Endodermal cell (in vitro differentiated cells): ENCODE measurements at regions not wholly inside any gene's neighbourhood (a gene's known extent, or its start where the extent isn't known, plus 50 kb on each side); places are given as distances from the start of the nearest gene placed in this dataset.

Experiments used
- DNase-seq: peaks from one replicate; pipeline ENCODE4 v3.0.0-alpha.2; 2017
- H3K27ac ChIP-seq: 2 replicates; pipeline ENCODE4 v1.5.1; 2013; ENCODE audit warnings: mild to moderate bottlenecking, low read depth, low read length, moderate library complexity
- H3K27me3 ChIP-seq: 2 replicates; pipeline ENCODE4 v1.6.1; 2013; ENCODE audit warnings: mild to moderate bottlenecking, low read length, moderate library complexity; ENCODE audit not compliant: insufficient read depth, control insufficient read depth, poor library complexity, severe bottlenecking
- H3K36me3 ChIP-seq: 2 replicates; pipeline ENCODE4 v1.7.0; 2013; ENCODE audit warnings: mild to moderate bottlenecking, low read length, moderate library complexity; ENCODE audit not compliant: control insufficient read depth, insufficient read depth
- H3K4me1 ChIP-seq: one replicate; pipeline ENCODE4 v1.7.0; 2013; ENCODE audit warnings: low read length; ENCODE audit not compliant: control insufficient read depth, insufficient read depth
- H3K4me3 ChIP-seq: 2 replicates; pipeline ENCODE4 v1.5.1; 2013; ENCODE audit warnings: mild to moderate bottlenecking, low read length, moderate library complexity
- H3K9ac ChIP-seq: 2 replicates; pipeline ENCODE4 v1.6.1; 2013; ENCODE audit warnings: mild to moderate bottlenecking, low read length, moderate library complexity; ENCODE audit not compliant: poor library complexity, severe bottlenecking; ENCODE audit errors: extremely low read depth
- H3K9me3 ChIP-seq: 2 replicates; pipeline ENCODE4 v1.6.1; 2013; ENCODE audit warnings: mild to moderate bottlenecking, low read length, moderate library complexity; ENCODE audit not compliant: control insufficient read depth
- H3K27ac Mint-ChIP-seq: 2 replicates; pipeline ENCODE4 v1.8.0; 2020; ENCODE audit warnings: mixed read lengths
- H3K27me3 Mint-ChIP-seq: 2 replicates; pipeline ENCODE4 v1.8.0; 2021; ENCODE audit warnings: mild to moderate bottlenecking, mixed read lengths; ENCODE audit not compliant: insufficient read depth
- H3K36me3 Mint-ChIP-seq: 2 replicates; pipeline ENCODE4 v1.8.0; 2020; ENCODE audit warnings: low read depth, mixed read lengths
- H3K4me1 Mint-ChIP-seq: 2 replicates; pipeline ENCODE4 v1.8.0; 2020; ENCODE audit warnings: mixed read lengths
- H3K4me3 Mint-ChIP-seq: 2 replicates; pipeline ENCODE4 v1.8.0; 2020; ENCODE audit warnings: mild to moderate bottlenecking, moderate library complexity, mixed read lengths
- H3K9me3 Mint-ChIP-seq: 2 replicates; pipeline ENCODE4 v1.8.0; 2020; ENCODE audit warnings: mild to moderate bottlenecking, mixed read lengths
- WGBS, 2 experiments: methylation state at CpG; one replicate each; pipeline versions ENCODE4 v1.1.5 to v1.1.7; 2013; ENCODE audit warnings: missing lambda C conversion rate in 2 of 2, mixed read lengths in 1 of 2; ENCODE audit not compliant: insufficient coverage in 1 of 2, insufficient read length in 1 of 2; 5-methylcytosine and 5-hydroxymethylcytosine counted together
- TF ChIP-seq, protein P1 (sequence below): fragments of 200-600 bp; sonication (generic); conservative IDR thresholded peaks from 2 replicates; pipeline ENCODE4 v1.5.0; 2021; ENCODE audit warnings: antibody characterized with exemption, mild to moderate bottlenecking

DNA sequence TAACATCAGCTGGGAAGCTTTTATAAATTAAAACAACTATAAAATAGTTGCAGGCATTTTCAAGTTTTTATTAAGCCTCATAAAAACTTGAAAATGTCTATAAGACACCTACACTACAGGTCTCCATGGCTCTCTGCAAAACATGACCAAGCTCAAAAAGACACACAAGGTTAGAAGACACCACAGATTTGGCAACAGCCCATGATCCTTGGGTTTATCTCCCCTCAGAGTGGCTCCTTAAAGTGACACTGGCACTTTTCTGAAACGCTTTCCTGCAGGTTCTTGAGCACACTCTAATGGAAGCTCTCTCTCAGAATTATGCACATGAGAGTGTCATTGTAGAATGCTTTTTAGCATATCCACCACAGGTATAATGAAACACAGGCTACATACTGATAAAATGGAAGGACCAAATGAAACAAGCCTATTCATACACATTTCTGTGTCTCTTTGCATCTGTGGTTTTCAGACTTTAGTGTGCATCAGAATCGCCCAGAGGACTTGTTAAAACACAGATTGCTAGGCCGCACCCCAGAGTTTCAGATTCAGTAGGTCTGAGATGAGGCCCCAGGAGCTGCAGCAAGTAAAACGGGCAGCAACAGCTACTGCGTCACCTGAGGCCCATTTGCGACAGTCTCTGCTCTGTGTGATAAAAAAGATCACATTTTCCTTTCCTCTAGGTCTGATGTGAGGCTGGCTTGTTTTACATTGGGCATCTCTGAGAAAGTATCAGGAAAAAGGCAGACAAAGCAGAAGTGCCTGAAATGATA is 75.0 kb upstream of the WSB1 start:
- Histone ChIP-seq H3K4me3 (no peak overlapping the region), H3K4me1 (no peaks in the 10 kb centered on the region), H3K9me3 (peaks cover 14% of the 10 kb centered on the region), H3K27ac (no peak overlapping the region), H3K9ac (no peak overlapping the region), H3K36me3 (no peaks in the 10 kb centered on the region), H3K27me3 (no peaks in the 10 kb centered on the region)
- no peaks in the 10 kb centered on the region for H3K4me1 Mint-ChIP-seq
- TF ChIP-seq, protein P1, sequence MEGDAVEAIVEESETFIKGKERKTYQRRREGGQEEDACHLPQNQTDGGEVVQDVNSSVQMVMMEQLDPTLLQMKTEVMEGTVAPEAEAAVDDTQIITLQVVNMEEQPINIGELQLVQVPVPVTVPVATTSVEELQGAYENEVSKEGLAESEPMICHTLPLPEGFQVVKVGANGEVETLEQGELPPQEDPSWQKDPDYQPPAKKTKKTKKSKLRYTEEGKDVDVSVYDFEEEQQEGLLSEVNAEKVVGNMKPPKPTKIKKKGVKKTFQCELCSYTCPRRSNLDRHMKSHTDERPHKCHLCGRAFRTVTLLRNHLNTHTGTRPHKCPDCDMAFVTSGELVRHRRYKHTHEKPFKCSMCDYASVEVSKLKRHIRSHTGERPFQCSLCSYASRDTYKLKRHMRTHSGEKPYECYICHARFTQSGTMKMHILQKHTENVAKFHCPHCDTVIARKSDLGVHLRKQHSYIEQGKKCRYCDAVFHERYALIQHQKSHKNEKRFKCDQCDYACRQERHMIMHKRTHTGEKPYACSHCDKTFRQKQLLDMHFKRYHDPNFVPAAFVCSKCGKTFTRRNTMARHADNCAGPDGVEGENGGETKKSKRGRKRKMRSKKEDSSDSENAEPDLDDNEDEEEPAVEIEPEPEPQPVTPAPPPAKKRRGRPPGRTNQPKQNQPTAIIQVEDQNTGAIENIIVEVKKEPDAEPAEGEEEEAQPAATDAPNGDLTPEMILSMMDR, result no peak
- H3K36me3 Mint-ChIP-seq, result no peaks in the 10 kb centered on the region
- peaks cover 71% of the 10 kb centered on the region for H3K9me3 Mint-ChIP-seq
- H3K4me3 Mint-ChIP-seq, result no peak overlapping the region
- 72 to 93% methylated on average over 2 to 6 of the region's 6 CpGs for WGBS, 2 experiments
- no peaks in the 10 kb centered on the region for H3K27me3 Mint-ChIP-seq
- no peak for DNase-seq
- no peak overlapping the region for H3K27ac Mint-ChIP-seq

GRCh38 chr17:27222515-27222914 is 71.4 kb upstream of the WSB1 start:
- no peak overlapping the region for H3K4me3 Mint-ChIP-seq
- TF ChIP-seq, protein P1, result no peak
- H3K36me3 Mint-ChIP-seq, result no peaks in the 10 kb centered on the region
- no peaks in the 10 kb centered on the region for H3K36me3 ChIP-seq
- H3K9me3 ChIP-seq, result peaks cover 4% of the 10 kb centered on the region
- 88% methylated on average over 1 of the region's 1 CpG; no CpG with 5 or more reads in 1 of the 2 experiments for WGBS, 2 experiments
- H3K4me1 Mint-ChIP-seq, result no peaks in the 10 kb centered on the region
- H3K9me3 Mint-ChIP-seq, result peaks cover 62% of the 10 kb centered on the region
- no peak overlapping the region for H3K9ac ChIP-seq
- no peak overlapping the region for H3K27ac ChIP-seq
- no peak overlapping the region for H3K27ac Mint-ChIP-seq
- no peaks in the 10 kb centered on the region for H3K4me1 ChIP-seq
- no peaks in the 10 kb centered on the region for H3K27me3 ChIP-seq
- no peak for DNase-seq
- H3K27me3 Mint-ChIP-seq, result no peaks in the 10 kb centered on the region
- no peak overlapping the region for H3K4me3 ChIP-seq

GRCh38 chr17:27224526-27225315 is 69.2 kb upstream of the WSB1 start:
- Mint-ChIP-seq H3K36me3 (no peaks in the 10 kb centered on the region), H3K27ac (no peak overlapping the region), H3K4me1 (no peaks in the 10 kb centered on the region), H3K9me3 (peaks cover 59% of the 10 kb centered on the region), H3K27me3 (no peaks in the 10 kb centered on the region), H3K4me3 (no peak overlapping the region)
- Histone ChIP-seq H3K27ac (no peak overlapping the region), H3K27me3 (no peaks in the 10 kb centered on the region), H3K9ac (no peak overlapping the region), H3K4me3 (no peak overlapping the region), H3K9me3 (no peaks in the 10 kb centered on the region), H3K4me1 (no peaks in the 10 kb centered on the region), H3K36me3 (no peaks in the 10 kb centered on the region)
- 92 to 94% methylated on average over 2 to 4 of the region's 5 CpGs for WGBS, 2 experiments
- DNase-seq, result no peak
- TF ChIP-seq, protein P1, result no peak
